Suppressor macrophage treated with lipopolysaccharide for 1 hour (primary cell): ENCODE measurements at regions not wholly inside any gene's neighbourhood (a gene's known extent, or its start where the extent isn't known, plus 50 kb on each side); places are given as distances from the start of the nearest gene placed in this dataset.
"Not testable (repeated sequence)": the region's sequence is repeated elsewhere in the genome, so short reads cannot be mapped to it uniquely, and the experiment has no call there.

Experiments used
- DNase-seq, 3 donors: peaks; one replicate each; pipeline ENCODE4 v3.0.0-alpha.2; 2020 to 2022

DNA sequence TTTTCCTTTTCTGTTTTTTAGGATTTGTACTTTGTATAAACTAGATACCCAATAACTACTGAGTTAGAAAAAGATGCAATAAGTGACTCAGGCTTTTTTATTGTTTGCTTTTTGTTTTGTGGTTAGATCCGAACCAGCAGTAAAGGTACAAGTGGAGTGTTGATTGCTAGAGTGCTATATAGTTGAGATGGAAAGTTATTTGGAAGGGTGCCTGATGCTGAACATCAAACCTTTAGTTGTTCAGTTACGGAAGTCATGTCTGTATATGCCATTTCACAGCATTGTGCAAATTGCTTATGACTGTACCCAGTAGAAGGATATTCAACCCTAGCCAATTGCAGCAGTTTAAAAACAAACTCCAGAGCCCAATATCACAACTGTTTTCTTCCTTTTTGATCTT, 285.1 kb downstream of the MAT2B start:
- DNase-seq = no peak

DNA sequence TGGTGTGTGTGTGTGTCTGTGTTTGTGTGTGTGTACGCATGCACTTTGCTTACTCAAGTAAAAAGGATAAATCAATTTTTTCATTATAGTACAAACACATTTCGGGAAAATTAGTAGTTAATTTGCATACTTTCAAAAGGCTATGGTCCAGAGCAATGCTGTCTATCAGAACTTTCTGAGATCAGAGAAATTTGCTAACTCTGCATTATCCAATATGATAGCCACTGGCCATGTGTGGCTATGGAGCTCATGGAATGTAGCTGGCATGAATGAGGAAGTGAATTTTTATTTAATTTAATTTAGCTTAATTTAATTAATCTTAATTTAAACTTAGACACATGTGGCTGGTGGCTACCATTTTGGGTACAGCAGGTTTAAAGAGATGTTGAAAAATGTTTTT, 289.6 kb downstream of the MAT2B start:
- no peak for DNase-seq

DNA sequence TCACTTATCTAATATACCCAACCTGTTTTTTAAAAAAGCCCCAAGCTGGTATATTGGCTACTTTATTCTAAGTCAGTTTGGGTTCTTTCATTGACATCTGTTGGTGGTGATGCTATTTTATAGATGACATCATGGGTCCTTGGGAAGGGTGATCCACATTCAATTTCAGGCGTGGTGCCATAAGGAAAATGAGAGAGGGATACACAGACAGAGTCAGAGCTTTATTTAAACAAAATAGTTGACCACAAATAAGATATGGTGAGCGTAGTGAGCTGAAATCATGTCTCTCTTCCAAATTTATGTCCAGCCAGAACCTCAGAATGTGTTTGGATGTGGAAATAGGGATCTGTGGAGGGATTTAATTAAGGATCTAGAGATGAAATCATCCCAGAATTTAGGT, 302.4 kb downstream of the MAT2B start:
- DNase-seq = no peak

DNA sequence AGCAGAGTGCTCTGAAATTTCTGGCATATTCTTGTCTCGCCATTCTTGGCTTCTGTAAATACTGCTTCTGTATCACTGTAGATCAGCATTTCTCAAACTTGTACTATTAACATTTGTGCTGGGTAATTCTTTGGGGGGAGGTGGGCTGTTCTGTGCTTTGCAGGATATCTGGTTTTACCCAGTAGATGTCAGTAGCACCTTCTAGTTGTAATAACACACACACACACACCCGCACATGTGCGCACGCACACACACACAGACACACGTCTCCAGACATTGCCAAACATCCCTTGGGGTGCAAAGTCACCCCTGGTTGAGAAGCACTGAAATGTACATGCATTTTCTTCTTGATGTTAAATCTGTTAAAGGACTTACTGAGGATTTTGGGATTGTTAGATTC, 304.1 kb downstream of the MAT2B start:
- DNase-seq = peak in 1 of 3 donors; percentile 5

DNA sequence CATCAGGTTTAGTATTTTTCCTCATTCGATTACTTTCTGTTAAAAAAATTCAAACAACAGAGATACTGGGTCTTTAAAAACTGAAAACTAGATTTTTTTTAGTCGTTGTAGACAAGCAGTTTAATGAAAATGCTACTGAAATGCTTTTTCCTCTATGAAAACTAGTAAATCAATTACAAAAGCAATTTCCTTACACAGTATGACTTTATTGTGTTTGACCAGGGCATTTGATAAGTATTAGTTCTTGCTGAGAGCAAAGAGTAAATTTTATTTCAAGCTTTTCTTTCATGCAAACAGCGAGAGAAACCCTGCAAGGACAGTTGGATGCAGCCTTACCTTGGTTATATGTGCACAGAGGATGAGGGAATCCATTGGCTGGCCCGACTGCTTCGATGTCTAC, 308.5 kb downstream of the MAT2B start:
- no peak for DNase-seq

DNA sequence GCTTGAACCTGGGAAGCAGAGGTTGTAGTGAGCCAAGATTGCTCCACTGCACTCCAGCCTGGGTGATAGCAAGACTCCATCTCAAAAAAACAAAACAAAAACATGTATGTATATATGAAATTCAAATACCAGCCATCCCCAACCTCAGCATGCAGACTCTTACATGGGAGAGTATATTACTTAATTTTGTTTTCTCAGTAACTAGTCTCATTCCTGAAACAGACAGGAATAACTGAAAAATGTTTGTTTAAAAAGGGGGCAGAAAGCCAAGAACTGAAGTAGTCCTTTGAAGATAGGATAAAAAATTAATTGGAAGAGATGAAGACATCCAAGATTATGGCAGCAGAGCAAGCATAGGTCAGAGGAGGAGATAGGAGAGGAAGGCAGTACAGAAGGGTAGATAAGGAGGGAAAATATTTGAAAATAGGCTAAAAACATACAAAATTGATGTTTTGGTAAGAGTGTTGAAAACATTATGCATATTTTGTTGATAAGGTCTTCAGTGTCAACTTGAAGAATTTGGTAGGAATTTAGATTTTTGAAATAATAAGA, 309.9 kb downstream of the MAT2B start:
- DNase-seq = no peak

DNA sequence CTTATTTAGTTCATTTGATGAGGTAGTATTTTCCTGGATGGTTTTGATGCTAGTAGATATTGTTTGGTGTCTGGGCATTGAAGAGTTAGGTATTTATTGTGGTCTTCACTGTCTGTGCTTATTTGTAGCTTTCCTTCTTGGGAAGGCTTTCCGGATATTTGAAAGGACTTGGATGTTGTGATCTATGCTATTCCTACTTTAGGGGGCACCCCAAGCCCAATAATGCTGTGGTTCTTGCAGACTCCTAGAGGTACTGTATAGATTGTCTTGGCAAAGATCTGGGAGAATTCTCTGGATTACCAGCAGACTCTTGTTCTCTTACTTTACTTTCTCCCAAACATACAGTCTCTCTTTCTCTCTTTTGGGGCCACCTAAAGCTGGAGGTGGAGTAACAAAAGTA, 315.7 kb downstream of the MAT2B start:
- DNase-seq = peak in 2 of 3 donors; percentile 2 to 19

DNA sequence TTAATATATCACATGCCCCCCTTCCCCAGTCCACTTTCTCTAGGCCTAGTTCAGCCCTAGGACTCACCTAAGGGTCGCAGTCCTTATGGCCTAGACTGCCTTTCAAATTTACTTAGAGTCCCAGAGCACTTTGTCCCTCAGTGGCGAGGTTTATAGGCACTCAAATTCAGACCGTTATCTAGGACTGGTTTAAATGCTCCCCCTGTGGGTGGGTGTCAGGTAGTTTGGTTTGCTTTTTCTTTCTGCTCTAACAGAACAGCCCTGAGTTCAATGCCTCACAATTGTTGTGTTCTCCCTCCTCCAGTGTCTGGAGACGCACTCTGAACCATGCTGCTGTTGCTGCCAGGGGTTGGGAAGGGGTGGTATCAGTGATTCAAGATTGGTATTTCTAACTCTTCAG, 317.1 kb downstream of the MAT2B start:
- no peak for DNase-seq

DNA sequence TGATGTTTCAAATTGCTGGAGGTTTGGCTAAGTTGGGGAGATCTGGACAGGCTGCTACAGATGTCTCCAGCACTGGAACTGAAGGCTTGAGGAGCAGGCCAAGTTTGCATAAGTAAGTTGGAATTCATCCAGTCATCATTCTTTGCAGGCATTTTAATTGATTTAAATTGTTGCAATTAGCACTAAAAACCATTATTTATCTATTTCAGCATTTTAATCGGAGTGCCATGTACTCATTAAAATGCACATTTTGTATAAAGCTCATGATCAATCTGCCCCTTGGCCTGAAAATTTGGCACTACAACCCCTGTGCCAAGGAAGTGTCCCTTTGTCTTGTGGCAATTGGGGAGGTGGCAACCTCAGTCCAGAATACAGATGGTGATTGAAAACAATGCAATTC, 320.2 kb downstream of the MAT2B start:
- DNase-seq = no peak

DNA sequence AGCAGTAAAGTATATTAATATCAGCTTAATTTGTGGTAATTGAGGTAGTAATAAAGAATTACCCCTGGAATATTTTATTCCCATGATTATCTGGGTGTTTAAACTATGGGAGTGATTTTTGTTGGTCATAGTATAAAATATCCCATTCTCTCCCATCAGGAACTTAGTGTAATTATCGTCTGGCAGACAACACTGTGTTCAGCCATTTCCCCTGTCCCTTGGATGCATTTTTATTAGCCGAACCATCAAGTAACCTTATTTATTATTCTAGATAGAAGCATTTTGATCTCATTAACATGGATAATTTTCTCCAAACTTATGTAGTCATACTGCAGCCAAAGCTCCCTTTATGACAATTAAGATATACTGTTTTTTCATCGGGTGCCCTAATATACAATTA, 320.8 kb downstream of the MAT2B start:
- DNase-seq = no peak

DNA sequence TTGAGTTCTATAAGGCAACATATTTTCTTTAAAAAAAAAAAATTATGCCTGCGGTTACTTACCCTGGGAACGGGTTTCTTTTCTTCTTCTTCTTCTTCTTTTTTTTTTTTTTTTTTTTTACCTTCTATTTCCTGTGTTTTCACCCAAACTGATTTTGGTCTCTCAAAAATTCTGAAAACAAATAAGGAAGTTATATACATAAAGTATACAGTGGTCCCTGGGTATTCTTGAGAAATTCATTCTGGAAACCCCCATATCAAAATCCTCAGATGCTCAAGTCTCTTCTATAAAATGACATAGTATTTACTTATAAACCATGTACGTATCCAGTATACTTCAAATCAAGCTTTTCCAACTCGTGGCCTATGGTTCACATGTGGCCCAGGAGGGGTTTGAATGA, 326.7 kb downstream of the MAT2B start:
- DNase-seq = no peak

DNA sequence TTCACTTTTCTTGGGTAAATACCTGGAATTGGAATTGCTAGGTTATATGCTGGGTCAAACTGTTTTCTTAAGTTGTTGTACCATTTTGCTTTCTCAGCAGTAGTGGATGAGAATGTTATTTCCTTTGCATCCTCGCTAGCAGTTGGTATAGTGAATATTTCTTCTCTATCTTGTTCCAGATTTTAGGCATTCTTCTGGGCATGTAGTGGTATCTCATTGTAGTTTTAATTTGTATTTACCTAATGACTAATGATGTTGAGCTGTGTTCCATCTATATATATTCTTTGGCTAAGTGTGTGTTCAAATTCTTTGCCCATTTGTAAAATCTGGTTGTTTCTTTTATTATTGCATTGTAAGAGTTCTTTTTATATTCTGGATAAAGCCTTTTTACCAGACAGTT, 333.3 kb downstream of the MAT2B start:
- no peak for DNase-seq

DNA sequence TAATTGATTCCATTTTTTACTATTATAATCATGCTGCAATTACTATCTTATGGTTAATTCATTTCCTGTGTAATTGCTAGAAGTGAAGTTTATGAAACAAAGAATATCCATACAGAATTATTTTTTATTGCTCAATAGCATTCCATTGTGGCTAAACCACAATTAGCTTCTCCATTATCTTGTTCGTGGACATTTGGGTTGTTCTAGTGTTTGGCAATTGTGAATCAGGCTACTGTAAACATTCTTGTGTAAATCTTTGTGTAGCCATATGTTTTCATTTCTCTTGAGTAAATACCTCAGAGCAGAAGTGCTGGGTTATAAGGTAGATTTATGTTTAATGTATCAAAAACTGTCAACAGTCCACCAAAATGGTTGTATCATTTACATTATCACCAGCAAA, 341.1 kb downstream of the MAT2B start:
- DNase-seq = no peak

DNA sequence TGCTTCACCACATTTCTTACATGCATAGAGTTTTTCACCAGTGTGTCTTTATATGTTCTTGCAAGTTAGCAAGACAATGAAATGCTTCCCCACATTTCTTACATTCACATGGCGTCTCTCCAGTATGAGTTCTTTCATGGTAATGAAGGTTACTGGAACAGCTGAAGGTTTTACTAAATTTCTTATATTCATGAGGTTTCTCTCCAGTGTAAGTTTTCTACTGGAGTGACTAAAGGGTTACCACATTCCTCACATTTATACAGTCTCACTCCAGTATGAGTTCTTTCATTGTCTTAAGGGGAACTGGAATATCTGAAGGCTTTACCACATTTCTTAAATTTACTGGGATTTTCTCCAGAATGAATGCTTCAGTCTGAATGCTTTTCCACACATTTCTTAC, 350.3 kb downstream of the MAT2B start:
- DNase-seq = no peak

DNA sequence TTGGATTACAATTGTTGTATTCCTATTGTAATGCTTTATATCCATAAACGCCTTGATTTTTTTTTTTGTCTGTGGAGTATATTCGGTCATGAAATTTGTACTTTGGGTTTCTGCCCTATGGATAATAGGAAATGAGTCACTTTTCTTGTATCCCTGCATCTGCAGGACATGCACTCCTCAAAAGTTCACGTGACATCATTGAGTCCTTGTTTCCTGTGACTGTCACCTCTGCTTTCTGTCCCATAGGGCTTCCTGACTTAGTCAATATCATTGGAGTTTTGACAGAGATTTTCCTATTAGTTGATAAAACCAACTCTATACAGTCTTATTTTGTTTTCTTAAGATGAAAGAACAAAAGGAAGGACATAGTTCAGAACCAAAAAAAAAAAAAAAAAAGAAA, 356.3 kb downstream of the MAT2B start:
- DNase-seq = no peak

DNA sequence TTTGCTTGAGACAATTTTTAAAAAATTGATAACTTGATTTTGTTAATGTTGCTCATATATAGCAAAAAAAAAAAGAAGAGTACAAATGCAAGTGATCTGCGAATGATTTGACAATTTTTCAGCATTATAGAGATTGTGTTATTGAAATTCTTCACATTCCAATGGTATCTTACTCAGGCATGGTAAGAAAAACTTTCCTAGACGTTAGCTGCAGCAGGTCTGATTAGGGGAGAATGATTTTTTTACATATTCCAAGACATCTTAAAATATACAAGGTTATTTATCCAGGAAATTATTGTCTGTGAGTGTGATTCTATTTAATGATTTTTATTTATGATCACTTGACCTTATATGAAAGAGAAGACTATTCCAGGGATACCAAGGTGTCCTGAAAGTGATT, 361.9 kb downstream of the MAT2B start:
- DNase-seq = no peak

DNA sequence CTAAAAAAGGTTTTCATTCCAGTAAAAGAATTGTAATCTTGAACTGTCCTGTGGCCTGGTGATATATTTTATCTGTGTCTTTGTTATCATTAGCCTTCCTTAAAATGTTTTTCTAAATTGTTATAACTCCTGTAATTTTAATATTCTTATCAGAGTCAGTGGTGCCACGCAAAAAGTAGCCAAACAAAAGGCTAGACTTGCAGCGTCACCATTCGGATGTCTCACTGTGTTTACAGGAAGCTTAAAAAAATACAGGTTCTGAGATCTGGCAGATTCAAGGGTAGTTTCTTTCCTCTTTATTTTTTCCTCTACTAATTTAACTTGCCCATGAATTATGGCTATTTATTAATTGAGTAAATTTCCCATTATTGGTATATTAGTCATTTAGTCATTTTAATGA, 362.3 kb downstream of the MAT2B start:
- DNase-seq = no peak

DNA sequence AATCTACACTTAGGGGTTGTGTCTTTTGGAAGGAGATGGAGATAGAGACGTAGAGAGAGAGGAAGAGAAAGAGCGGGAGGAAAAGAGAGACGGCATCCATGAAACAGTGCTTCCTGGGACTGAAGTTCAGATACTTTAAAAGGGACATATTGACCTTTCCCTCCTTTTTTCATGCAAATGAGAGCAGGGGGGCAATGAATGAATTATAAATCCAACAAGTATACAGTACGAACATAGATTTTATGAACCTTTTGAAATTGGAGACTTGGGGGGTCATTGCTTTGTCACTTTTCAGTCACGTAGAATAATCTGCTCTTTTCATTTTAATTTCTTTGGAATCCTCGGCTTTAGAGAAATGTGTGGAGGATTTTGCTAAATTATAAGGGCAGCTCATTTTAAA, 364.2 kb downstream of the MAT2B start:
- no peak for DNase-seq

DNA sequence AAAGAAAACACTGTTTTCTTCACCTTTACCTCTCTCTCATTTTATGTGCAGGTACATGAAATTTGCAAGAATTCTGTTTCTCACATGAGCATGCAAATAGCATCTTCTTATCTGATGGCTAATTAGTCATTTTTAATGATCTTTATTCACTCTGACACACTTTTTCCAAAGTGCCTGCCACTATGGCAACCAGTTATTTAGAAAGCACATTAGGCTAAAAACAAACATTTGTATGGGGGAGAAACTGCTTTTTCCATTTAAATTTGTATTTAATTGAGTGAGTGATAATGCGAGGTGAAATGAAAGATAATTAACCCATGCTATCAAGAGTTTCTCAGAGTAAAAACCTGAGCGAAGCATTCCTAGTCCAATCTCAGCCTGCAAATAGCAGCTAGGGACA, 365.0 kb downstream of the MAT2B start:
- DNase-seq = no peak

DNA sequence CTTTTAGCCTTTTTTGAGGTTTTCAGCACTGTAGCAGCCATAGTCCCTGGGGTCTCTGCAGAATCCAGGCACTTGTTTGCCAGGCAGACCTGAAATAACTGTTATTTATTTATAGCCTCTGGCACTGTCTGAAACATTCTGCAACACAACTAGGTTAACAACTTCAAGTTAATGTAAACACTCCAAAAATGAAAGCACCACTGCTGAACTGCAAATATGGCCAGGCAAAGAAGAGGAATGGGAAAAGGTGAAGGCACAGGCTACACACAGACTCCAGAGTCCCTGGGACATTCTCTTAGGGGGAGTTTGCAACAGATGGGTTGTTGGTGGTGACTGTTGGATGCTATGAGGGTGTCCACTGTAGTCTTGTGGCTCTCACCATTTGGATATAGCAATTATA, 369.0 kb downstream of the MAT2B start:
- no peak for DNase-seq

DNA sequence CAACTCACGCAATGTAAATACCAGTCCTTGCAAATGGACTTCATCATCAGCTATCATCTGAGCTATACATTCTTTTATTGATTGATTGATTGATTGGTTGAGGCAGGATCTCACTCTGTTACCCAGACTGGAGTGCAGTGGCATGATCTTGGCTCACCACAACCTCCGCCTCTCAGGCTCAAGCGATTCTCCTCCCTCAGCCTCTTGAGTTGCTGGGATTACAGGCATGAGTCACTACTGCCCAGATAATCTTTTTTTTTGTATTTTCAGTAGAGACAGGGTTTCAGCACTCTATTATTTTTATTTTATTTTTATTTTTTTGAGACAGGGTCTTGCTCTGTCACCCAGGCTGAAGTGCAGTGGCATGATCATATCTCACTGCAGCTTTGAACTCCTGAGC, 369.5 kb downstream of the MAT2B start:
- not testable (repeated sequence) for DNase-seq

DNA sequence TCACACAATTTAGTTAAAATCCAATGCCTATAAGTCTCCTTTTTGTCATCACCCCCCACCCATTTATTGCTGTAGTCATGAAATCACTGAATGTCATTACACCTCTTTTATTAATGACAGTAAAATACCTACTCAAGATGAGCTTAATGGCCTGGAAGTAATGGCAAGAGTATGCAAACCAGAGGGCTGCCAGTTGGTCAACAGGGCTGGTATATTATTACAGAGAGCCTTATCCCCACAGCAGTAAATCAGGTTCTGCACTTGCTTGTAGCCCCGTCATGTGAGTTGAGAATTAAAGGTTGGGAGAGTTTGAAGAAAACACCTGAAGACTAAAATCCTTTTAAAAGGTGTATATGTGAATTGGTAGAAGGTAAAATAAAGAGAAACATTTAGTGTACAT, 372.4 kb downstream of the MAT2B start:
- no peak for DNase-seq

DNA sequence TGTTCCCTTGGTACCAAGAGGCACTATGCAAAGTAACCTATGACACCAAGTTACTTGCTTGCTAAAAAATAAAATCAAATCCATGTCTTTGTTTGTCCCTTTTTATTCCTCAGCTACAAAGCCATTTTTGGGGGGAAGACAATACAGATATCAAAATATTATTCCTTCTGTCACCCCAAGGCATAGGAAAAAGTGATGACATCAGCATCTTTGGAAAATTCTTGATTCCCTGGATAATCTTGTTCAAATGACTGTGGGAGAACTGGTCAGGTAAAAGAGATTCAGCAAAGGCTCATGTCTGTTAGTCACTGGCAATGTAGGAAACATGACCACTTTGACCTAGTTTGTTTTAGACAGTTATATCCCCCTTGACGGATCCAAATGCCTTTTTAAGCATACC, 373.1 kb downstream of the MAT2B start:
- DNase-seq = no peak

DNA sequence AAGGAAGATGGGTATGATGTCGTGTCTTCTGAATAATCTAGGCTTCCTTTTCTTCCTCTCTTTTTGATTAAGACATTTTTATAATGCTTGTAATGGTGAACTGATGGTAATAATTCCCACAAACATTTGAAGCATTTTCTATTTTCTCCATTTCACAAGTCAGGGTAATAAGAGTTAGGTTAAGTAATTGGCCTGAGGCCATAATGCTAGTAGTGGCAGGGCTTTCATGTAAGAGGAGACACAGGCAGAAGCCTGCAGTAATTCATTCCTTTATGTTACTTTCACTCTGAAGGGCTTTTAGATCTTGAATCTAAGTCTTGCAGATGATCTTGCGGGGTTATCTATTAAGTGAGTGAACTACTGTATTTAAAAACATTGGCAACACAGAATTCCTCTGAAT, 374.9 kb downstream of the MAT2B start:
- no peak for DNase-seq

DNA sequence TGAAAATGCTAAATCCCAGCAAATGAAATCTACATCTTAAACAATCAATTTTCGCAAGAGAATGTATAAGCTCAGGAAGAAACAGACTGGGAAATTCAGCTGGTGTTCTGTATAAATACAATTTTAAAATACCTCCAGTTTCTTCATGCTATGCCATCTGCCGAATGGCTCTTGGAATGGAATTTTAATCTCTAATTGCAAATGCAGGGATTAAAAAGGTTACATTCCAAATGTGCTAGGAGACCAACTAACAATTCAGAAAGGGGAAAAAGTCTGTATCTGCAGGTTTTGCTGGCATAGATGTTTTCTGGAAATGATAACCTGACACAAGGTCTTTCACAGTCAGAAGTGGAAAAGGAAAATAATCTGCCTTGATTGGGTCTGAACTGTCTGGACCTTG, 379.7 kb downstream of the MAT2B start:
- DNase-seq = no peak

DNA sequence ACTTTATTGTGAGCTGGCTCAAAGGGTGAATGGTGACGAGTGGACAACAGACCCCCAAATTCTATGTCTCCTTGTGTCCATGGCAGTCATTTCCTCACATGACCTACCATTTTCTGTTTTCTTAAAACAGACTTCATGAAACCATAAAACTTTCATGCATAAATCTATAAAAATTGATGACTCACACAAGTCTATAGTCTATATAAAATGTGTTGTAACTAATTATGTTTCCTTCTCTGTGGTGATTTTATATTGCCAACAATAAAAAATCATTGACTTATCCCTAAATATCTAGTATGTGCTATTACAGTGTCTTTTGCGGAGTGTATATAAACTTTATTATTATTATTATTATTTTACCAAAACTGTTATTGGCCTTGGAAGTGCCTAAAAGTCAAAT, 382.4 kb downstream of the MAT2B start:
- DNase-seq = no peak
